B cell (primary cell): ENCODE measurements at regions not wholly inside any gene's neighbourhood (a gene's known extent, or its start where the extent isn't known, plus 50 kb on each side); places are given as distances from the start of the nearest gene placed in this dataset.

ENCODE experiments used
- ATAC-seq: fragments of 200-7000 bp; cut with Tn5 transposase; one replicate; pipeline ENCODE4 v1.10.0; 2021; ENCODE audit warnings: low read depth, mild to moderate bottlenecking, moderate number of reproducible peaks, moderate library complexity
- CTCF ChIA-PET: fragments of 350-600 bp; sonication (Branson Sonifier 250); formaldehyde crosslinking; loops from one replicate; lab custom pipeline; 2021; ENCODE audit warnings: antibody characterized with exemption, inconsistent platforms; lab: Charles Lee
- POLR2A ChIA-PET: fragments of 350-600 bp; sonication (Branson Sonifier 250); formaldehyde crosslinking; loops from one replicate; lab custom pipeline; 2021; ENCODE audit warnings: antibody characterized with exemption; lab: Charles Lee
- DNase-seq: peaks from one replicate; pipeline ENCODE4 v3.0.0; 2013
- H2AFZ ChIP-seq: 2 replicates; pipeline ENCODE4 v1.6.1; 2012; ENCODE audit warnings: mild to moderate bottlenecking, low read depth, low read length; ENCODE audit not compliant: insufficient read depth, poor library complexity, severe bottlenecking
- H3K27ac ChIP-seq, 2 donors: 1 replicate in 1 of 2; 2 replicates in 1 of 2; pipeline ENCODE4 v1.5.1; 2012 to 2013; ENCODE audit warnings: low read length in 2 of 2, mild to moderate bottlenecking in 2 of 2, moderate library complexity in 1 of 2
- H3K27me3 ChIP-seq, 4 experiments: fragments of 200-600 bp in 1 of 4; sonication (generic) in 1 of 4; replicated peaks in 1 of 4; 1 replicate in 2 of 4; 2 replicates in 2 of 4; pipeline versions ENCODE4 v1.6.1 to v1.7.0; 2013 to 2016; ENCODE audit warnings: low read length in 3 of 4, mild to moderate bottlenecking in 2 of 4, mixed read lengths in 1 of 4, moderate library complexity in 1 of 4; ENCODE audit not compliant: insufficient read depth in 4 of 4, control insufficient read depth in 3 of 4; ENCODE audit errors: control extremely low read depth in 1 of 4
- H3K36me3 ChIP-seq, 2 experiments: replicated peaks in 1 of 2; 1 replicate in 1 of 2; 2 replicates in 1 of 2; pipeline versions ENCODE4 v1.6.1 to v1.7.1; 2013; ENCODE audit warnings: low read length in 1 of 2; ENCODE audit not compliant: insufficient read depth in 2 of 2, control insufficient read depth in 1 of 2; ENCODE audit errors: control extremely low read depth in 1 of 2, extremely low read depth in 1 of 2
- H3K4me1 ChIP-seq, 2 donors: fragments of 200-600 bp in 1 of 2; sonication (generic) in 1 of 2; 1 replicate in 1 of 2; 2 replicates in 1 of 2; pipeline versions ENCODE4 v1.5.1 to v1.6.1; 2013 to 2017; ENCODE audit warnings: low read length in 2 of 2; ENCODE audit not compliant: control insufficient read depth in 2 of 2, insufficient read depth in 2 of 2
- H3K4me2 ChIP-seq: replicated peaks from 2 replicates; pipeline ENCODE3; 2012; ENCODE audit warnings: mild to moderate bottlenecking, low read depth, low read length; ENCODE audit not compliant: poor library complexity, severe bottlenecking
- H3K4me3 ChIP-seq, 5 experiments: fragments of 200-600 bp in 1 of 5; sonication (generic) in 1 of 5; 1 replicate in 3 of 5; 2 replicates in 2 of 5; pipeline versions ENCODE4 v1.5.1 to v1.7.0; 2011 to 2016; ENCODE audit warnings: low read length in 4 of 5, mild to moderate bottlenecking in 4 of 5, low read depth in 2 of 5, control low read depth in 1 of 5, moderate library complexity in 1 of 5; ENCODE audit not compliant: insufficient read depth in 1 of 5; ENCODE audit errors: control extremely low read depth in 1 of 5, extremely low read depth in 1 of 5
- H3K79me2 ChIP-seq: fragments of 200-600 bp; sonication (generic); one replicate; pipeline ENCODE4 v1.6.0; 2016; ENCODE audit warnings: low read length; ENCODE audit not compliant: control insufficient read depth, insufficient read depth
- H3K9ac ChIP-seq: fragments of 200-600 bp; sonication (generic); 2 replicates; pipeline ENCODE4 v1.6.1; 2017; ENCODE audit warnings: mild to moderate bottlenecking, low read length, moderate library complexity
- H3K9me3 ChIP-seq, 3 donors: one replicate each; pipeline versions ENCODE4 v1.6.1 to v1.7.1; 2013; ENCODE audit warnings: low read length in 2 of 3; ENCODE audit not compliant: control insufficient read depth in 2 of 3, insufficient read depth in 1 of 3; ENCODE audit errors: control extremely low read depth in 1 of 3
- H4K20me1 ChIP-seq: 2 replicates; pipeline ENCODE4 v1.6.0; 2012; ENCODE audit warnings: mild to moderate bottlenecking, low read length; ENCODE audit not compliant: insufficient read depth, control insufficient read depth, poor library complexity, severe bottlenecking
- H3K27ac Mint-ChIP-seq: one replicate; pipeline ENCODE4 v1.8.0; 2021; ENCODE audit warnings: mixed read lengths
- H3K27me3 Mint-ChIP-seq: one replicate; pipeline ENCODE4 v1.8.0; 2021; ENCODE audit warnings: mixed read lengths
- H3K4me1 Mint-ChIP-seq: one replicate; pipeline ENCODE4 v1.8.0; 2021; ENCODE audit warnings: mixed read lengths
- H3K4me3 Mint-ChIP-seq: one replicate; pipeline ENCODE4 v1.8.0; 2021; ENCODE audit warnings: mixed read lengths
- H3K9me3 Mint-ChIP-seq: one replicate; pipeline ENCODE4 v1.8.0; 2022; ENCODE audit warnings: mixed read lengths; ENCODE audit not compliant: insufficient read depth
- CTCF ChIP-seq: fragments of 200-600 bp; IDR thresholded peaks from one replicate; pipeline ENCODE4 v1.8.0; 2022; ENCODE audit warnings: antibody characterized with exemption, mild to moderate bottlenecking
- EZH2 ChIP-seq: IDR thresholded peaks from 2 replicates; pipeline ENCODE4 v1.6.1; 2012; ENCODE audit warnings: borderline replicate concordance, low read depth, mild to moderate bottlenecking, moderate library complexity, low read length; ENCODE audit not compliant: insufficient read depth, poor library complexity, severe bottlenecking
- WGBS: methylation state at CpG from one replicate; pipeline ENCODE4 v1.1.5; 2013; ENCODE audit warnings: missing lambda C conversion rate; ENCODE audit not compliant: insufficient coverage; 5-methylcytosine and 5-hydroxymethylcytosine counted together
- intact Hi-C: fragments of 100-400 bp; cut with micrococcal nuclease; formaldehyde crosslinking; loops from one replicate; pipeline ENCODE4 v1.10.0; 2022

GRCh38 chr2:21467280-21467818 is 343.6 kb downstream of the TDRD15 start:
- no peak overlapping the region for H3K4me3 ChIP-seq
- H3K9ac ChIP-seq = no peak overlapping the region
- Mint-ChIP-seq H3K27me3 (no peaks in the 10 kb centered on the region), H3K27ac (no peak overlapping the region), H3K4me3 (no peak overlapping the region), H3K4me1 (no peaks in the 10 kb centered on the region), H3K9me3 (no peaks in the 10 kb centered on the region)
- no peaks in the 10 kb centered on the region for H3K79me2 ChIP-seq
- peaks cover 0 to 2% (median 0%) of the 10 kb centered on the region in 3 donors for H3K9me3 ChIP-seq
- TF ChIP-seq CTCF = no peak
- no peak for TF ChIP-seq EZH2
- intact Hi-C loops = no loop called here
- no peaks in the 10 kb centered on the region for H3K27me3 ChIP-seq
- ChIA-PET CTCF (no interaction called here), POLR2A (no interaction called here)
- DNase-seq = no peak
- H3K4me1 ChIP-seq = no peaks in the 10 kb centered on the region
- no peak overlapping the region for H3K4me2 ChIP-seq
- H4K20me1 ChIP-seq = no peaks in the 10 kb centered on the region
- H3K36me3 ChIP-seq = no peaks in the 10 kb centered on the region
- no peak for ATAC-seq
- H2AFZ ChIP-seq = no peak overlapping the region
- no CpG with 5 or more reads among the region's 1 CpG for WGBS
- H3K27ac ChIP-seq = no peak overlapping the region

- H3K27me3 ChIP-seq = no peaks in the 10 kb centered on the region
- no peak overlapping the region for H3K27ac Mint-ChIP-seq
- no peaks in the 10 kb centered on the region for H3K4me1 Mint-ChIP-seq
- CTCF ChIA-PET = no interaction called here
- no peak overlapping the region for H3K4me2 ChIP-seq
- intact Hi-C loops = no loop called here
- no peak overlapping the region for H3K4me3 ChIP-seq
- no peak for DNase-seq
- no peak overlapping the region for H2AFZ ChIP-seq
- H3K4me1 ChIP-seq = no peaks in the 10 kb centered on the region
- no peak overlapping the region for H3K27ac ChIP-seq
- H4K20me1 ChIP-seq = no peaks in the 10 kb centered on the region
- H3K4me3 Mint-ChIP-seq = no peak overlapping the region
- no peak overlapping the region for H3K9ac ChIP-seq
- no peaks in the 10 kb centered on the region for H3K27me3 Mint-ChIP-seq
- POLR2A ChIA-PET = no interaction called here
- H3K9me3 ChIP-seq = peaks cover 0 to 2% (median 0%) of the 10 kb centered on the region in 3 donors
- TF ChIP-seq EZH2 (no peak), CTCF (no peak)
- H3K36me3 ChIP-seq = no peaks in the 10 kb centered on the region
- H3K9me3 Mint-ChIP-seq = no peaks in the 10 kb centered on the region
- no peaks in the 10 kb centered on the region for H3K79me2 ChIP-seq
- WGBS = 88% methylated on average over 1 of the region's 2 CpGs
- no peak for ATAC-seq
Observed at GRCh38 chr2:21467910-21468309, 344.1 kb downstream of the TDRD15 start.
